GM23338 (cell line): ENCODE measurements at regions not wholly inside any gene's neighbourhood (a gene's known extent, or its start where the extent isn't known, plus 50 kb on each side); places are given as distances from the start of the nearest gene placed in this dataset.

Experiments used
- ATAC-seq: fragments of 200-7000 bp; cut with Tn5 transposase; 3 replicates; pipeline ENCODE4 v1.9.1; 2020
- DNase-seq: peaks from one replicate; pipeline ENCODE4 v3.0.0-alpha.2; 2015; ENCODE audit warnings: low spot score
- H2AFZ ChIP-seq: fragments of 200-600 bp; sonication (generic); 2 replicates; pipeline ENCODE4 v1.8.0; 2016; ENCODE audit warnings: antibody characterized with exemption, mild to moderate bottlenecking, moderate library complexity
- H3F3A ChIP-seq: fragments of 200-600 bp; sonication (generic); replicated peaks from 2 replicates; pipeline ENCODE4 v1.8.0; 2017; ENCODE audit warnings: antibody characterized with exemption, mixed run types, low read depth
- H3K27ac ChIP-seq: fragments of 200-600 bp; sonication (generic); 2 replicates; pipeline ENCODE4 v1.6.1; 2016; ENCODE audit warnings: low read depth
- H3K27me3 ChIP-seq: fragments of 200-600 bp; sonication (generic); 2 replicates; pipeline ENCODE4 v1.8.0; 2016; ENCODE audit warnings: mild to moderate bottlenecking, mixed run types, moderate library complexity; ENCODE audit not compliant: insufficient read depth
- H3K36me3 ChIP-seq: fragments of 200-600 bp; sonication (generic); 2 replicates; pipeline ENCODE4 v1.8.0; 2016; ENCODE audit warnings: mild to moderate bottlenecking; ENCODE audit not compliant: insufficient read depth
- H3K4me1 ChIP-seq: fragments of 200-600 bp; sonication (generic); 2 replicates; pipeline ENCODE4 v1.8.0; 2016; ENCODE audit warnings: mild to moderate bottlenecking, moderate library complexity; ENCODE audit not compliant: insufficient read depth
- H3K4me2 ChIP-seq: fragments of 200-600 bp; sonication (generic); 2 replicates; pipeline ENCODE4 v1.7.1; 2017; ENCODE audit warnings: mixed run types
- H3K4me3 ChIP-seq: fragments of 200-600 bp; sonication (generic); 2 replicates; pipeline ENCODE4 v1.6.1; 2016; ENCODE audit warnings: mixed run types
- H3K79me2 ChIP-seq: fragments of 200-600 bp; sonication (generic); replicated peaks from 2 replicates; pipeline ENCODE4 v1.8.0; 2017; ENCODE audit warnings: mild to moderate bottlenecking; ENCODE audit not compliant: insufficient read depth
- H3K9me2 ChIP-seq: fragments of 200-600 bp; sonication (generic); 2 replicates; pipeline ENCODE4 v1.8.0; 2017; ENCODE audit not compliant: insufficient read depth
- H4K20me1 ChIP-seq: fragments of 200-600 bp; sonication (generic); replicated peaks from 2 replicates; pipeline ENCODE4 v1.8.0; 2017; ENCODE audit warnings: mild to moderate bottlenecking; ENCODE audit not compliant: insufficient read depth
- H3K27ac Mint-ChIP-seq: 2 replicates; pipeline ENCODE4 v1.8.0; 2020; ENCODE audit warnings: inconsistent platforms, mild to moderate bottlenecking, moderate library complexity, mixed read lengths
- H3K27me3 Mint-ChIP-seq: 3 replicates; pipeline ENCODE4 v1.8.0; 2022; ENCODE audit warnings: low read depth, mild to moderate bottlenecking, moderate library complexity, mixed read lengths, inconsistent platforms; ENCODE audit not compliant: insufficient read depth, poor library complexity
- H3K36me3 Mint-ChIP-seq: 3 replicates; pipeline ENCODE4 v1.8.0; 2021; ENCODE audit warnings: low read depth, mild to moderate bottlenecking, inconsistent platforms, moderate library complexity, mixed read lengths
- H3K4me1 Mint-ChIP-seq: 3 replicates; pipeline ENCODE4 v1.8.0; 2020; ENCODE audit warnings: mild to moderate bottlenecking, inconsistent platforms, mixed read lengths
- H3K4me3 Mint-ChIP-seq: 3 replicates; pipeline ENCODE4 v1.8.0; 2021; ENCODE audit warnings: moderate library complexity, mild to moderate bottlenecking, inconsistent platforms, mixed read lengths
- H3K9me3 Mint-ChIP-seq: 3 replicates; pipeline ENCODE4 v1.8.0; 2020; ENCODE audit warnings: moderate library complexity, mild to moderate bottlenecking, inconsistent platforms, mixed read lengths
- CREB1 ChIP-seq: fragments of 250-450 bp; sonication (Bioruptor Pico); IDR thresholded peaks from 2 replicates; pipeline ENCODE4 v1.5.0; 2020; ENCODE audit warnings: low read depth, mild to moderate bottlenecking, moderate library complexity
- ETS1 ChIP-seq: IDR thresholded peaks from 2 replicates; pipeline ENCODE4 v1.6.1; 2016; ENCODE audit warnings: antibody characterized with exemption
- EZH2 ChIP-seq: fragments of 200-600 bp; sonication (generic); IDR thresholded peaks from one replicate; pipeline ENCODE4 v1.8.0; 2017; ENCODE audit warnings: antibody characterized with exemption, mild to moderate bottlenecking, low read depth; ENCODE audit not compliant: unreplicated experiment
- EZH2phosphoT487 ChIP-seq: fragments of 200-600 bp; sonication (generic); IDR thresholded peaks from one replicate; pipeline ENCODE4 v1.8.1; 2018; ENCODE audit warnings: antibody characterized with exemption; ENCODE audit not compliant: unreplicated experiment
- JUNB ChIP-seq: IDR thresholded peaks from one replicate; pipeline ENCODE4 v1.6.1; 2016; ENCODE audit warnings: antibody characterized with exemption; ENCODE audit not compliant: unreplicated experiment
- NANOG ChIP-seq: IDR thresholded peaks from 2 replicates; pipeline ENCODE4 v1.6.1; 2016; ENCODE audit warnings: antibody characterized with exemption, borderline replicate concordance
- POLR2AphosphoS5 ChIP-seq: IDR thresholded peaks from 2 replicates; pipeline ENCODE4 v1.6.1; 2016; ENCODE audit warnings: antibody characterized with exemption, low read depth
- STAT1 ChIP-seq: IDR thresholded peaks from one replicate; pipeline ENCODE4 v1.6.1; 2016; ENCODE audit warnings: antibody characterized with exemption; ENCODE audit not compliant: unreplicated experiment
- ZNF114 ChIP-seq: fragments of 250-450 bp; sonication (Bioruptor Pico); IDR thresholded peaks from 2 replicates; pipeline ENCODE4 v1.5.0; 2020; ENCODE audit warnings: mild to moderate bottlenecking, moderate library complexity
- ZNF331 ChIP-seq: fragments of 250-450 bp; sonication (Bioruptor Pico); IDR thresholded peaks from 2 replicates; pipeline ENCODE4 v1.5.0; 2020; ENCODE audit warnings: low read depth, mild to moderate bottlenecking, moderate library complexity
- ZNF462 ChIP-seq: fragments of 250-450 bp; sonication (Bioruptor Pico); IDR thresholded peaks from 2 replicates; pipeline ENCODE4 v1.5.0; 2020; ENCODE audit warnings: mild to moderate bottlenecking, moderate library complexity
- TF ChIP-seq, protein P1 (sequence below), 2 experiments: fragments of 200-600 bp in 1 of 2; sonication (generic) in 1 of 2; conservative IDR thresholded peaks; 2 replicates each; pipeline versions ENCODE4 v1.5.1 to v1.6.1; 2016 to 2017; ENCODE audit warnings: antibody characterized with exemption in 2 of 2, low read depth in 2 of 2, mild to moderate bottlenecking in 2 of 2, moderate library complexity in 1 of 2

DNA sequence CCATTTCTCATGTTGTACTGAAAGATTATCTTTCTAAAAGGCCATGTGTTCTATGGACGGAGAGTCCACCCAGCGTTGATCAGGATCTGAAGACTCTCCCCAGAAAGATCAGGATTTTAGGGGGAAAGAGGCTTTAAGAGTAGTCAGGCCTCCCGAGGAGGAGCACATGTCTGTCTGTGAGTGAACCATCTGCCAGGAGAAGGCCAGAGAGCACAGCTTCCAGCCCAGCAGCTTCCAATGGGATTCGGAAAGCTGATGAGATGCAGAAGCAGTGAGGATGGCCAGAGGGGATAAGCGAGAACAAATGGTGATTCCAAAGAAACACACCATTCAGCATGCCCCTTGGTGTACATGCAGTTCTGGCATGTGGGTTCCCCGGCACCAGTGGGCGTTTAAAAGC lies 88.5 kb upstream of the TCERG1L start:
- peaks cover 7% of the 10 kb centered on the region for H3K27me3 Mint-ChIP-seq
- Histone ChIP-seq H2AFZ (no peak overlapping the region), H3K36me3 (no peaks in the 10 kb centered on the region; the same call in 1 of the 2 replicates), H3F3A (no peaks in the 10 kb centered on the region), H3K4me3 (no peak overlapping the region), H3K9me2 (0 out of 2 replicates have a peak, but pooled peaks cover under 1% of the 10 kb centered on the region), H3K79me2 (no peaks in the 10 kb centered on the region), H3K4me2 (no peak overlapping the region), H4K20me1 (no peaks in the 10 kb centered on the region), H3K27me3 (no peaks in the 10 kb centered on the region), H3K27ac (no peak overlapping the region), H3K4me1 (no peaks in the 10 kb centered on the region)
- ATAC-seq (no peak), DNase-seq (no peak)
- no peak overlapping the region for H3K4me3 Mint-ChIP-seq
- no peak overlapping the region for H3K27ac Mint-ChIP-seq
- H3K36me3 Mint-ChIP-seq, result peaks cover 57% of the 10 kb centered on the region
- no peaks in the 10 kb centered on the region; the same call in 2 of the 3 replicates for H3K4me1 Mint-ChIP-seq
- no peak for TF ChIP-seq NANOG
- TF ChIP-seq JUNB, result no peak
- peaks cover 95% of the 10 kb centered on the region for H3K9me3 Mint-ChIP-seq

DNA sequence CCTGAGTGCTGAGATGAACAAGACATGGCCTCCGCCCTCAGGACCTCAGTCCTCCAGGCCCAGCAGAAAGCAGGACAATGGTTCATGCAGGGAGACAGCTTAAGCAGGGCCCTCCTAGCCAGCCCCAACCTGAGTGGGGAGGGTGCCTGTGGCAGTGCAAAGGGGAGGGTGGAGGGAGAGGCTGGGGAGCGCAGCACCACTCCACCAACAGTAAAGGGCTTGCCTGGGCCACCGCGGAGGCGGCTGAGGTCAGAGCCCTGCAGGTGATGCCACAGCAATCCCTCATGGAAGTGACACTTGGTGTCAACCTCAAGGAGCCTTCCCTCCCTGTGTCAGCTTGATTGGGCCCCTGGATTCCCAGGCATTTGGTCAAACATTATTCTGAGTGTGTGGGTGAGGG lies 89.0 kb upstream of the TCERG1L start:
- Histone ChIP-seq H3K4me3 (no peak overlapping the region), H3K4me1 (no peaks in the 10 kb centered on the region), H3K9me2 (no peaks in the 10 kb centered on the region), H3K4me2 (no peak overlapping the region), H3K36me3 (no peaks in the 10 kb centered on the region; the same call in 1 of the 2 replicates), H2AFZ (no peak overlapping the region), H4K20me1 (no peaks in the 10 kb centered on the region), H3K27ac (no peak overlapping the region), H3F3A (no peaks in the 10 kb centered on the region), H3K27me3 (no peaks in the 10 kb centered on the region), H3K79me2 (no peaks in the 10 kb centered on the region)
- H3K36me3 Mint-ChIP-seq, result peaks cover 59% of the 10 kb centered on the region
- H3K4me1 Mint-ChIP-seq, result no peaks in the 10 kb centered on the region; the same call in 2 of the 3 replicates
- no peak overlapping the region for H3K27ac Mint-ChIP-seq
- DNase-seq (no peak), ATAC-seq (no peak)
- no peak overlapping the region for H3K4me3 Mint-ChIP-seq
- peaks cover 7% of the 10 kb centered on the region for H3K27me3 Mint-ChIP-seq
- H3K9me3 Mint-ChIP-seq, result peaks cover 95% of the 10 kb centered on the region
- TF ChIP-seq ETS1, result no peak
- TF ChIP-seq EZH2phosphoT487, result no peak
- no peak for TF ChIP-seq ZNF462
- no peak for TF ChIP-seq CREB1
- TF ChIP-seq ZNF114 (CRISPR knock-in tag), result no peak
- TF ChIP-seq ZNF331 (CRISPR knock-in tag), result no peak
- no peak for TF ChIP-seq EZH2
- TF ChIP-seq, protein P1, sequence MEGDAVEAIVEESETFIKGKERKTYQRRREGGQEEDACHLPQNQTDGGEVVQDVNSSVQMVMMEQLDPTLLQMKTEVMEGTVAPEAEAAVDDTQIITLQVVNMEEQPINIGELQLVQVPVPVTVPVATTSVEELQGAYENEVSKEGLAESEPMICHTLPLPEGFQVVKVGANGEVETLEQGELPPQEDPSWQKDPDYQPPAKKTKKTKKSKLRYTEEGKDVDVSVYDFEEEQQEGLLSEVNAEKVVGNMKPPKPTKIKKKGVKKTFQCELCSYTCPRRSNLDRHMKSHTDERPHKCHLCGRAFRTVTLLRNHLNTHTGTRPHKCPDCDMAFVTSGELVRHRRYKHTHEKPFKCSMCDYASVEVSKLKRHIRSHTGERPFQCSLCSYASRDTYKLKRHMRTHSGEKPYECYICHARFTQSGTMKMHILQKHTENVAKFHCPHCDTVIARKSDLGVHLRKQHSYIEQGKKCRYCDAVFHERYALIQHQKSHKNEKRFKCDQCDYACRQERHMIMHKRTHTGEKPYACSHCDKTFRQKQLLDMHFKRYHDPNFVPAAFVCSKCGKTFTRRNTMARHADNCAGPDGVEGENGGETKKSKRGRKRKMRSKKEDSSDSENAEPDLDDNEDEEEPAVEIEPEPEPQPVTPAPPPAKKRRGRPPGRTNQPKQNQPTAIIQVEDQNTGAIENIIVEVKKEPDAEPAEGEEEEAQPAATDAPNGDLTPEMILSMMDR (conservative IDR thresholded peaks at IDR 0.05; ENCODE audit: low read depth in 2 of 2), result no peak
- TF ChIP-seq POLR2AphosphoS5, result no peak
- no peak for TF ChIP-seq STAT1
- no peak for TF ChIP-seq JUNB
- no peak for TF ChIP-seq NANOG
